HepG2 (cell line): ENCODE measurements at regions not wholly inside any gene's neighbourhood (a gene's known extent, or its start where the extent isn't known, plus 50 kb on each side); places are given as distances from the start of the nearest gene placed in this dataset.

Experiments
- ATAC-seq: fragments of 200-7000 bp; cut with Tn5 transposase; 3 replicates; pipeline ENCODE4 v1.9.1; 2020; ENCODE audit warnings: mild to moderate bottlenecking, moderate library complexity
- BruUV-seq: library from RNA; stranded (reverse); fragments of 400-500 nt; replicated peaks from 2 replicates; lab custom pipeline; 2021; lab: Mats Ljungman, UMichigan
- CTCF ChIA-PET: fragments of 300-600 bp; formaldehyde crosslinking; extraction: SDS; loops from one replicate; lab custom pipeline; 2021; ENCODE audit warnings: low total read pairs, inconsistent platforms, low intra/inter-chr PET ratio; lab: Yijun Ruan, JAX
- POLR2A ChIA-PET: fragments of 350-600 bp; sonication (Branson Sonifier 250); formaldehyde crosslinking; loops from one replicate; lab custom pipeline; 2020; ENCODE audit warnings: antibody characterized with exemption, inconsistent platforms; lab: Yijun Ruan, JAX
- DNase-seq: peaks from one replicate; pipeline ENCODE4 v3.0.0-alpha.2; 2015; ENCODE audit warnings: low spot score
- FAIRE-seq: peaks from 3 replicates; lab custom pipeline; 2011; peaks lifted over from hg19 to GRCh38; lab: Jason Lieb, UNC
- H2AFZ ChIP-seq: one replicate; pipeline ENCODE4 v1.6.1; 2011; ENCODE audit warnings: low read length, inconsistent platforms
- H3K27ac ChIP-seq: fragments of 300-600 bp; 3 replicates; pipeline ENCODE4 v1.8.0; 2011; ENCODE audit warnings: mixed run types, mild to moderate bottlenecking, mixed read lengths, low read length, inconsistent platforms; ENCODE audit not compliant: insufficient read depth; ENCODE audit errors: extremely low read length
- H3K27me3 ChIP-seq, 2 experiments: fragments of 200-600 bp in 1 of 2; 2 replicates in 1 of 2; 3 replicates in 1 of 2; pipeline versions ENCODE4 v1.6.0 to v1.8.0; 2011; ENCODE audit warnings: low read length in 2 of 2, mild to moderate bottlenecking in 2 of 2, moderate library complexity in 2 of 2, inconsistent platforms in 1 of 2; ENCODE audit not compliant: insufficient read depth in 2 of 2, control insufficient read depth in 1 of 2
- H3K36me3 ChIP-seq, 2 experiments: fragments of 200-600 bp in 1 of 2; replicated peaks in 1 of 2; 2 replicates in 1 of 2; 3 replicates in 1 of 2; pipeline versions ENCODE4 v1.5.1 to v1.8.0; 2011; ENCODE audit warnings: low read length in 2 of 2, inconsistent platforms in 1 of 2; ENCODE audit not compliant: insufficient read depth in 2 of 2, control insufficient read depth in 1 of 2
- H3K4me1 ChIP-seq: 2 replicates; pipeline ENCODE4 v1.5.1; 2012; ENCODE audit warnings: low read length, inconsistent platforms; ENCODE audit not compliant: insufficient read depth
- H3K4me2 ChIP-seq: 2 replicates; pipeline ENCODE4 v1.6.0; 2011; ENCODE audit warnings: low read depth, low read length, inconsistent platforms
- H3K4me3 ChIP-seq, 3 experiments: fragments of 200-600 bp in 1 of 3; sonication (generic), shearing (Covaris generic) in 1 of 3; replicated peaks in 1 of 3; 2 replicates each; pipeline ENCODE4 v1.5.1; 2011 to 2016; ENCODE audit warnings: low read length in 3 of 3, inconsistent platforms in 2 of 3, low read depth in 2 of 3, mild to moderate bottlenecking in 2 of 3, control low read depth in 1 of 3, mixed read lengths in 1 of 3; ENCODE audit not compliant: insufficient read depth in 1 of 3
- H3K79me2 ChIP-seq: one replicate; pipeline ENCODE4 v1.6.1; 2011; ENCODE audit warnings: low read length, inconsistent platforms; ENCODE audit not compliant: insufficient read depth
- H3K9ac ChIP-seq: 2 replicates; pipeline ENCODE4 v1.6.0; 2011; ENCODE audit warnings: mild to moderate bottlenecking, low read depth, low read length, inconsistent platforms; ENCODE audit not compliant: insufficient read depth
- H3K9me3 ChIP-seq: 2 replicates; pipeline ENCODE4 v1.5.1; 2012; ENCODE audit warnings: mild to moderate bottlenecking, low read length
- H4K20me1 ChIP-seq: 2 replicates; pipeline ENCODE4 v1.6.0; 2011; ENCODE audit warnings: inconsistent platforms, mild to moderate bottlenecking, low read length, moderate library complexity; ENCODE audit not compliant: insufficient read depth
- FOSL2 ChIP-seq: sonication (generic); formaldehyde crosslinking; IDR thresholded peaks from 2 replicates; pipeline ENCODE4 v1.4.0; 2020; ENCODE audit warnings: missing genetic modification reagents
- ISL2 ChIP-seq: sonication (generic); formaldehyde crosslinking; IDR thresholded peaks from 2 replicates; pipeline ENCODE4 v1.5.0; 2020; ENCODE audit warnings: missing genetic modification reagents
- KAT7 ChIP-seq: IDR thresholded peaks from 2 replicates; pipeline ENCODE4 v1.6.1; 2018; ENCODE audit warnings: borderline replicate concordance, missing compliant biosample characterization
- MBD4 ChIP-seq: IDR thresholded peaks from 2 replicates; pipeline ENCODE4 v1.6.1; 2012; ENCODE audit warnings: low read length, inconsistent platforms, borderline replicate concordance
- POLR2G ChIP-seq: fragments of 200-400 bp; formaldehyde crosslinking; IDR thresholded peaks from 2 replicates; pipeline ENCODE4 v1.6.1; 2018; ENCODE audit warnings: mild to moderate bottlenecking, low read depth, low read length, moderate library complexity
- SIX1 ChIP-seq: sonication (generic); formaldehyde crosslinking; IDR thresholded peaks from 2 replicates; pipeline ENCODE4 v1.4.0; 2020; ENCODE audit warnings: missing genetic modification reagents, borderline replicate concordance
- TAF1 ChIP-seq: sonication (generic); formaldehyde crosslinking; IDR thresholded peaks from 2 replicates; pipeline ENCODE4 v1.4.0; 2020; ENCODE audit warnings: missing genetic modification reagents
- ZFP36 ChIP-seq: fragments of 150-350 bp; IDR thresholded peaks from 2 replicates; pipeline ENCODE4 v1.6.1; 2018; ENCODE audit warnings: borderline replicate concordance, low read length, low read depth; ENCODE audit not compliant: partially characterized antibody
- ZNF615 ChIP-seq: sonication (generic); formaldehyde crosslinking; IDR thresholded peaks from 2 replicates; pipeline ENCODE4 v1.5.0; 2020; ENCODE audit warnings: mild to moderate bottlenecking, missing genetic modification reagents, borderline replicate concordance
- ZNF83 ChIP-seq: sonication (generic); formaldehyde crosslinking; IDR thresholded peaks from 2 replicates; pipeline ENCODE4 v1.4.0; 2020; ENCODE audit warnings: missing genetic modification reagents, mild to moderate bottlenecking, borderline replicate concordance
- WGBS: methylation state at CpG from one replicate; pipeline ENCODE4 v1.1.6; 2017; ENCODE audit warnings: low lambda C conversion rate; 5-methylcytosine and 5-hydroxymethylcytosine counted together
- in situ Hi-C: cut with HindIII; loops from 2 replicates; pipeline ENCODE4 v1.10.0; 2017; ENCODE audit warnings: low pct_unique_long_range_greater_than_20kb; ENCODE audit not compliant: extremely low pct_ligation_motif_present
- intact Hi-C: fragments of 100-400 bp; cut with micrococcal nuclease; formaldehyde crosslinking; loops from one replicate; pipeline ENCODE4 v1.10.0; 2022; ENCODE audit not compliant: unreplicated experiment
- TF ChIP-seq, protein P1 (sequence below): IDR thresholded peaks from 2 replicates; pipeline ENCODE4 v1.6.1; 2016; ENCODE audit warnings: low read depth, missing genetic modification reagents, missing compliant biosample characterization
- TF ChIP-seq, protein P2 (sequence below): sonication (generic); formaldehyde crosslinking; IDR thresholded peaks from 2 replicates; pipeline ENCODE4 v1.4.0; 2020; ENCODE audit warnings: missing genetic modification reagents
- TF ChIP-seq, protein P3 (sequence below): IDR thresholded peaks from 2 replicates; pipeline ENCODE4 v1.6.1; 2016

DNA sequence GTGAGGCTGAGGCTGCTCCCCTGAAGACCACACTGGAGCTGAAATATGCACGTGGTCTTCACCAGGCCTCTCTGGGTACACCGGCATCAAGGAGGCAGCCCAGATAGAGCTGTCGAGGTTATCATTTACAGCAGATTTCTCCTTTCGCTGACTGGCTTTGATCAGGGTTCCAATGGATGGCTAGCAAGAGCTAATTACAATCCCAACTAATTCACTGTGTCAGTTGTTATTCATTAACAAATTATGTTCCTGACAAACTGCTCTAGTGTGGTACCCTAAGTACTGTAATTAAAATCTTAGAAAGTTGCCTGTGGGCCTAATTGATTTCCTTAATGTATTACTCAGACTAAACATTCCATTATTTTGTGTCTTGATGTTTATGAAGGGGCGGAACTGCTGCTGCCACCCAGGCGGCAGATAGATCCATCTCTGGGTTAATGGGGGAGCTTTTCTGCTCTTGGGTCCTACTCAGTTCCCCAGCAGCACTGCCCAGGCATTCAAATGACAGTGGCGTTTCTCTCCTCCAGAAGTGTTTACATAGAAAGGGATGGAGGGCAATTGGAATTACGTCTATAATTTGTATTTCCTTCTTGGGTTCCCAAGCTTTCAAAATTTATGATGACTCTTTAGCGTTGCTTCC lies 71.7 kb upstream of the RAD23B start:
- Histone ChIP-seq H3K27ac (no peak overlapping the region), H3K4me1 (peaks cover 19% of the 10 kb centered on the region), H3K27me3 (no peaks in the 10 kb centered on the region), H3K9me3 (no peaks in the 10 kb centered on the region), H3K79me2 (no peaks in the 10 kb centered on the region), H3K9ac (no peak overlapping the region), H3K4me3 (no peak overlapping the region), H3K36me3 (no peaks in the 10 kb centered on the region), H4K20me1 (no peaks in the 10 kb centered on the region), H2AFZ (no peak overlapping the region), H3K4me2 (no peak overlapping the region)
- BruUV-seq = no TSS peak
- TF ChIP-seq ZFP36 (no peak), MBD4 (no peak), POLR2G (no peak), TAF1 (no peak), ISL2 (CRISPR knock-in tag) (no peak), SIX1 (CRISPR knock-in tag) (no peak), ZNF83 (CRISPR knock-in tag) (no peak), KAT7 (CRISPR knock-in tag) (no peak), FOSL2 (no peak), ZNF615 (CRISPR knock-in tag) (no peak)
- TF ChIP-seq, protein P1, sequence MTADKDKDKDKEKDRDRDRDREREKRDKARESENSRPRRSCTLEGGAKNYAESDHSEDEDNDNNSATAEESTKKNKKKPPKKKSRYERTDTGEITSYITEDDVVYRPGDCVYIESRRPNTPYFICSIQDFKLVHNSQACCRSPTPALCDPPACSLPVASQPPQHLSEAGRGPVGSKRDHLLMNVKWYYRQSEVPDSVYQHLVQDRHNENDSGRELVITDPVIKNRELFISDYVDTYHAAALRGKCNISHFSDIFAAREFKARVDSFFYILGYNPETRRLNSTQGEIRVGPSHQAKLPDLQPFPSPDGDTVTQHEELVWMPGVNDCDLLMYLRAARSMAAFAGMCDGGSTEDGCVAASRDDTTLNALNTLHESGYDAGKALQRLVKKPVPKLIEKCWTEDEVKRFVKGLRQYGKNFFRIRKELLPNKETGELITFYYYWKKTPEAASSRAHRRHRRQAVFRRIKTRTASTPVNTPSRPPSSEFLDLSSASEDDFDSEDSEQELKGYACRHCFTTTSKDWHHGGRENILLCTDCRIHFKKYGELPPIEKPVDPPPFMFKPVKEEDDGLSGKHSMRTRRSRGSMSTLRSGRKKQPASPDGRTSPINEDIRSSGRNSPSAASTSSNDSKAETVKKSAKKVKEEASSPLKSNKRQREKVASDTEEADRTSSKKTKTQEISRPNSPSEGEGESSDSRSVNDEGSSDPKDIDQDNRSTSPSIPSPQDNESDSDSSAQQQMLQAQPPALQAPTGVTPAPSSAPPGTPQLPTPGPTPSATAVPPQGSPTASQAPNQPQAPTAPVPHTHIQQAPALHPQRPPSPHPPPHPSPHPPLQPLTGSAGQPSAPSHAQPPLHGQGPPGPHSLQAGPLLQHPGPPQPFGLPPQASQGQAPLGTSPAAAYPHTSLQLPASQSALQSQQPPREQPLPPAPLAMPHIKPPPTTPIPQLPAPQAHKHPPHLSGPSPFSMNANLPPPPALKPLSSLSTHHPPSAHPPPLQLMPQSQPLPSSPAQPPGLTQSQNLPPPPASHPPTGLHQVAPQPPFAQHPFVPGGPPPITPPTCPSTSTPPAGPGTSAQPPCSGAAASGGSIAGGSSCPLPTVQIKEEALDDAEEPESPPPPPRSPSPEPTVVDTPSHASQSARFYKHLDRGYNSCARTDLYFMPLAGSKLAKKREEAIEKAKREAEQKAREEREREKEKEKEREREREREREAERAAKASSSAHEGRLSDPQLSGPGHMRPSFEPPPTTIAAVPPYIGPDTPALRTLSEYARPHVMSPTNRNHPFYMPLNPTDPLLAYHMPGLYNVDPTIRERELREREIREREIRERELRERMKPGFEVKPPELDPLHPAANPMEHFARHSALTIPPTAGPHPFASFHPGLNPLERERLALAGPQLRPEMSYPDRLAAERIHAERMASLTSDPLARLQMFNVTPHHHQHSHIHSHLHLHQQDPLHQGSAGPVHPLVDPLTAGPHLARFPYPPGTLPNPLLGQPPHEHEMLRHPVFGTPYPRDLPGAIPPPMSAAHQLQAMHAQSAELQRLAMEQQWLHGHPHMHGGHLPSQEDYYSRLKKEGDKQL (CRISPR knock-in tag) = no peak
- TF ChIP-seq, protein P2, sequence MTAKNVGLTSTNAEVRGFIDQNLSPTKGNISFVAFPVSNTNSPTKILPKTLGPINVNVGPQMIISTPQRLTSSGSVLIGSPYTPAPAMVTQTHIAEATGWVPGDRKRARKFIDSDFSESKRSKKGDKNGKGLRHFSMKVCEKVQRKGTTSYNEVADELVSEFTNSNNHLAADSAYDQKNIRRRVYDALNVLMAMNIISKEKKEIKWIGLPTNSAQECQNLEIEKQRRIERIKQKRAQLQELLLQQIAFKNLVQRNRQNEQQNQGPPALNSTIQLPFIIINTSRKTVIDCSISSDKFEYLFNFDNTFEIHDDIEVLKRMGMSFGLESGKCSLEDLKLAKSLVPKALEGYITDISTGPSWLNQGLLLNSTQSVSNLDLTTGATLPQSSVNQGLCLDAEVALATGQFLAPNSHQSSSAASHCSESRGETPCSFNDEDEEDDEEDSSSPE = no peak
- TF ChIP-seq, protein P3, sequence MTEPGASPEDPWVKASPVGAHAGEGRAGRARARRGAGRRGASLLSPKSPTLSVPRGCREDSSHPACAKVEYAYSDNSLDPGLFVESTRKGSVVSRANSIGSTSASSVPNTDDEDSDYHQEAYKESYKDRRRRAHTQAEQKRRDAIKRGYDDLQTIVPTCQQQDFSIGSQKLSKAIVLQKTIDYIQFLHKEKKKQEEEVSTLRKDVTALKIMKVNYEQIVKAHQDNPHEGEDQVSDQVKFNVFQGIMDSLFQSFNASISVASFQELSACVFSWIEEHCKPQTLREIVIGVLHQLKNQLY = no peak
- 84% methylated on average over 7 of the region's 9 CpGs for WGBS
- ChIA-PET POLR2A (no interaction called here), CTCF (no interaction called here)
- ATAC-seq = no peak
- no peak for FAIRE-seq
- intact Hi-C loops (no loop called here), in situ Hi-C loops (no loop called here)
- DNase-seq = no peak
